ENCODE measurements at regions not wholly inside any gene's neighbourhood (a gene's known extent, or its start where the extent isn't known, plus 50 kb on each side); places are given as distances from the start of the nearest gene placed in this dataset.

GRCh38 chr14:56358275-56358674, 221.3 kb upstream of the TMEM260 start:
- TF ChIP-seq, protein P1, sequence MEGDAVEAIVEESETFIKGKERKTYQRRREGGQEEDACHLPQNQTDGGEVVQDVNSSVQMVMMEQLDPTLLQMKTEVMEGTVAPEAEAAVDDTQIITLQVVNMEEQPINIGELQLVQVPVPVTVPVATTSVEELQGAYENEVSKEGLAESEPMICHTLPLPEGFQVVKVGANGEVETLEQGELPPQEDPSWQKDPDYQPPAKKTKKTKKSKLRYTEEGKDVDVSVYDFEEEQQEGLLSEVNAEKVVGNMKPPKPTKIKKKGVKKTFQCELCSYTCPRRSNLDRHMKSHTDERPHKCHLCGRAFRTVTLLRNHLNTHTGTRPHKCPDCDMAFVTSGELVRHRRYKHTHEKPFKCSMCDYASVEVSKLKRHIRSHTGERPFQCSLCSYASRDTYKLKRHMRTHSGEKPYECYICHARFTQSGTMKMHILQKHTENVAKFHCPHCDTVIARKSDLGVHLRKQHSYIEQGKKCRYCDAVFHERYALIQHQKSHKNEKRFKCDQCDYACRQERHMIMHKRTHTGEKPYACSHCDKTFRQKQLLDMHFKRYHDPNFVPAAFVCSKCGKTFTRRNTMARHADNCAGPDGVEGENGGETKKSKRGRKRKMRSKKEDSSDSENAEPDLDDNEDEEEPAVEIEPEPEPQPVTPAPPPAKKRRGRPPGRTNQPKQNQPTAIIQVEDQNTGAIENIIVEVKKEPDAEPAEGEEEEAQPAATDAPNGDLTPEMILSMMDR (conservative IDR thresholded peaks at IDR 0.05 in 1 of 2, IDR thresholded peaks at IDR 0.05 in 1 of 2; ENCODE audit: low read depth in 1 of 2, low read length in 2 of 2), result no peak
- no peak for TF ChIP-seq EZH2 (IDR thresholded peaks at IDR 0.05; ENCODE audit: low read length, missing control alignments)
